CD4-positive, alpha-beta T cell treated with Interleukin-15 for 1 hour (primary cell): ENCODE measurements at regions not wholly inside any gene's neighbourhood (a gene's known extent, or its start where the extent isn't known, plus 50 kb on each side); places are given as distances from the start of the nearest gene placed in this dataset.
"Not testable (repeated sequence)": the region's sequence is repeated elsewhere in the genome, so short reads cannot be mapped to it uniquely, and the experiment has no call there.

Experiments
- DNase-seq: peaks from one replicate; pipeline ENCODE4 v3.0.0-alpha.2; 2020

DNA sequence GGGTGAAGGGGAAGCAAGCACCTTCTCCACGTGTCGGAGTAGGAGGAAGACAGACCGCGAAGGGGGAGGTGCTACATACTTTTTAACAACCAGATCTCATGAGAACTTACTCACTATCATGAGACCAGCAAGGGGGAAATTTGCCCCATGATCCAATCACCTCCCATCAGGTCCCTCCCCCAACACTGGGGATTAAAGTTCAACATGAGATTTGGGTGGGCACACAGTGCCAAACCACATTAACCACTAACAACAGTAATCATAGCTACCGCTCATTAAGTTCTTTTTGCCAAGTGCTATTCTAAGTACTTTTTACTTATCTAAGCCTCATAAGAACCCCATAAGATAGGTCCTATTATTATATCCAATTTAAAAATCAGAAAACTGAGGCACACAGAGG is 450.5 kb upstream of the DDI1 start:
- no peak for DNase-seq

DNA sequence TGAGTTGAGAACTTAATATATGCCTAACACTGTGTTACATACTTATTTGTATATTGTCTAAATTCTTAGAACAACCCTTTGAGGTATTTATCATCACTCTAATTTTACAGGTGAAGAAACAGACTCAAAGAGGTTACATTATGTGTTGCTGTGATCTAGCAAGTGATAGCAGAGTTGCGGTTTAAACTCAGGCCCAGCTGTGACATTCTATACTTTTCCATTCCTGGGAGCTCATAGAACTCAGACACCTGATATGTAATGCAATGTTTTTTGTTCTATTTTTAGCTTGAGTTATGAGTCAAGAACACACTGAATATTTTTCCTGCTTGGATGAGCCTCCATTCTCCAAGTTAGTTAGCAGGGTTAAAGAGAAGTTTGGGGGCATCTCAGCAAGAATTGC is 449.7 kb upstream of the DDI1 start:
- DNase-seq = no peak

DNA sequence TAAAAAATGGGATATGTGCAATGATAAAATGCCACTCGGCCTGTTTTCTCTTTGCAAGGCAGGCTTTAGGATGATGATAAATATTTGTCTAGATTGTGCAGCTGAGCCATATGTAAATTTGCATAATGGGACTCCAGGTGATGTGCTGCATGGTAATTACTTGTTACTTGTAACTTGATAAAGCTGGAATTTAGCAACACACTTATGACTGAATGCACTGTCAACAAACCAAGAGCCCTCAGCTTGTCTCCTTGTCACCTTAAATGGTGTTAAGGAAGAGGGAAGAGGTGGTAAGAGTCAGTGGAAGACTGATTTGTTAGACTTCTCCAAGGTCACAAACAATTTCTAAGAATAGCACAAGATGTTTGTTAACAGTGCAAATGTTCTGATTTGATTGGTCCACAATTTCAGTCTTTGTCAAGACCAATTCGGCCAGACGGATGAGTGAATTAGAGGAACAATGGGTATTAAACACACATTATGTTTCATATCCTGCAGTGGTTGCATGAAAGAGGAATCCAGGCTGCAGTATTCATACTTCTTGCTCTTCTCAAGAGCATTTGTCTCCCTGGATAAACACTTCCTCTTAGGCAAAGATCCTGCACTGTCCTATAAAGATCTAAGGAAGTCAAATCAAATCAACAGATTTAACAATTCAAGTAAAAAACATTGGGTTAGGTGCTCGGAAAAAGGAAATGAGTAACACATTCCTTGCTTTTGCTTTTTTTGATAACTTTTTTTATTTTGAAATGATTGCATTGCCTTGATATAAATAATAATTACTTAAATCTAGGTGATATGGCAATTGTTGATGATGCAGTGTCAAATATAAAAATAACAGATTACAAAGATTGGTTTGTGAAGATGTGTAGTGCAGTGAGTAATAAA is 448.3 kb upstream of the DDI1 start:
- DNase-seq = no peak

- DNase-seq = no peak
Observed at GRCh38 chr11:103591554-103591953, 444.9 kb upstream of the DDI1 start.

GRCh38 chr11:103594283-103594682 is 442.2 kb upstream of the DDI1 start:
- no peak for DNase-seq

GRCh38 chr11:103596315-103596714 is 440.1 kb upstream of the DDI1 start:
- no peak for DNase-seq

- peak; percentile 17 for DNase-seq
Observed at GRCh38 chr11:103601225-103601846, 435.1 kb upstream of the DDI1 start.

- DNase-seq = no peak
Observed at GRCh38 chr11:103602840-103603239, 433.6 kb upstream of the DDI1 start.

DNA sequence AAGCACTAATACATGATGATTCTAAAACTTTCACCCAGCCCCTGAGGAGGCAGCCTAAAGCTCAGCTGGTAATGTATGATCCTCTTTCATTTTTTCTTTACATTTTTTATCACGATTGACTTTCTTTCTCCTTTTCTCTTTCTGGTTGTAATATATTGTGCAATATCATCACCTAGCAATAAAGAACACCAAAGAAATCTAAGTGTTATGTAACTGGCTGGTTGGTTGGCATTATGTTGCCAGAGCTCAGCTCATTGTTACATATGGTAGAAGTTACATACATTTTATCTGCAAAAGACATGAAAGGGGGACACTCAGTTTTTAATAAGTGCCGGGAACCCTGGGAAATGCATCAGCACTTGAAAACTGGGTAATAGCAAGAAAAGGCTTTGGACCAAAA is 432.1 kb upstream of the DDI1 start:
- DNase-seq = no peak

DNA sequence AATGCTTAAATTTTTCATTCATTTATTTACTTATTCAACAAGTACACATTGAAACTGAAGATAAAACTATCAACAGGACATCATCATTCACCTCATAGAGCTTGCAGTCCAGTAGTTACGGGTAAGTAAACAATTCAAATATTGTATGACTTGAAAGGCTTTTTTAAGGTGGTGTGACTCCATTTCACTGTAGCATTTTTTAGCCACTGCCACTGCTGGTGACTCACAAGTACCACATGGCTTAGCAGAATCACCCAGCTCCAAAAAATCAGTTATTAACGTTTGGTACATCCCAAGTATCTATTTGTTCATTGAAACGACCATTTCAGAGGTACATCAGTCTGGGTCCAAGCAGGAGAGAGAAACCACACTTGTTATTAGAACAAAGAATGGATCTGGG is 427.9 kb upstream of the DDI1 start:
- no peak for DNase-seq

GRCh38 chr11:103609117-103610066 is 427.0 kb upstream of the DDI1 start:
- no peak for DNase-seq

DNA sequence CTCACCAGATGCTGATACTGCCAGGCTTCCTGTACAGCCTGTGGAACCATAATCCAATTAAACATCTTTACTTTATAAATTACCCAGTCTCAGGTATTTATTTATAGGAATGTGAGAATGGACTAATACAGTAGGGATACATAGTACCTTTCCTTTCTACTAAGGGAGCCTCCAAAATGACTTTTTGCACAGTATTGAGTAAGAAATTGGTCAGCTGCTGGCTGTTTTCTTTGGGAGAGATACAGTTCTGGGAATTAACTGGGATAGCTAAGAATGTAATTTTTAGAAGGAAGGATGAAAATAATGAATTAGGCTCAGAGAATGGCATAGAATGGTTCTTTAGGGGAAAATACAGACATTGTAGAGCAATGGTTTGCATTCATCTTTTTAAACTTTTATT is 426.0 kb upstream of the DDI1 start:
- no peak for DNase-seq

- not testable (repeated sequence) for DNase-seq
Observed at GRCh38 chr11:103611526-103612260, 424.7 kb upstream of the DDI1 start.

DNA sequence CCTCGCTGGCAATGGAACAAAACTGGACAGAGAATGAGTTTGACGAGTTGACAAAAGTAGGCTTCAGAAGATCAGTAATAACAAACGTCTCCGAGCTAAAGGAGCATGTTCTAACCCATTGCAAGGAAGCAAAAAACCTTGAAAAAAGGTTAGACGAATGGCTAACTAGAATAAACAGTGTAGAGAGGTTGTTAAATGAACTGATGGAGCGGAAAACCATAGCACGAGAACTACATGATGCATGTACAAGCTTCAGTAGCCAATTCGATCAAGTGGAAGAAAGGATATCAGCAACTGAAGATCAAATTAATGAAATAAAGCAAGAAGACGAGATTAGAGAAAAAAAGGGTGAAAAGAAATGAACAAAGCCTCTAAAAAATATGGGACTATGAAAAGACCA is 424.0 kb upstream of the DDI1 start:
- DNase-seq = not testable (repeated sequence)

GRCh38 chr11:103616586-103616985 is 419.9 kb upstream of the DDI1 start:
- not testable (repeated sequence) for DNase-seq

- no peak for DNase-seq
Observed at GRCh38 chr11:103618528-103618927, 417.9 kb upstream of the DDI1 start.

GRCh38 chr11:103619480-103619879 is 417.0 kb upstream of the DDI1 start:
- no peak for DNase-seq

GRCh38 chr11:103619938-103620337 is 416.5 kb upstream of the DDI1 start:
- no peak for DNase-seq

DNA sequence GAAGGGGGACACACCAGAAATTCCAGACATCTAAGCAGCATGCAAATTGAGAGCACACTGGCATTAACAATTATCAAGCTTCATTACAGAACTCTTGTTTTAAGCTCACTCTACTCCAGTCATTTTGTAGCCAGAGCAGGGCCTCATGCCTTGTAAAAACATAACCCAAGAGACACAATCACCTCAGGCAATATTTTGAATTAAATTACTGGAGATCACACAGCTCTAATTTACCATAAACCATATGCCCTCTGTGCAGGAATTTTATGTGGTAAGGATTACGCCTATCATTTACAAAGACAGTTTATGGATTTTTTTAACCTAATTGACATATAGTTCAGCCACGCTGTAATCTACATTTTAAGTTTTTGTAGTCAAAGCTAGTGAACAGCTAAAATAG is 414.1 kb upstream of the DDI1 start:
- no peak for DNase-seq

DNA sequence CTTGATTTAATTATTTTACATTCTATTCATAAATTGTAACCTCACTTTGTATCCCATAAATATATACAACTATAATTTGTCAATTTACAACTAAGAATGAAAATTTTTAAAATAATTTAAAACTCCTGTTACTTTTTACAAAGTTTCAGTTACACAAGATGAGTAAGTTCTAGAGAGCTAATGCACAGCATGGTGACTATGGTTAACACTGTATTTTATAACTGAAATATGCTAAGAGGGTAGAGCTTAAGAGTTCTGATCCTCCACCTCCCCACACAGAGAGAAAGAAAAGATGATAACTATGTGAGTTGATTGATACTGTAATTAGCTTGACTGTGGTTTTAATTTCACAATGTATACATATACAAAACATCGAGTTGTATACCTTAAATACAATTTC is 412.5 kb upstream of the DDI1 start:
- no peak for DNase-seq

- no peak for DNase-seq
Observed at GRCh38 chr11:103624708-103625623, 411.5 kb upstream of the DDI1 start.

DNA sequence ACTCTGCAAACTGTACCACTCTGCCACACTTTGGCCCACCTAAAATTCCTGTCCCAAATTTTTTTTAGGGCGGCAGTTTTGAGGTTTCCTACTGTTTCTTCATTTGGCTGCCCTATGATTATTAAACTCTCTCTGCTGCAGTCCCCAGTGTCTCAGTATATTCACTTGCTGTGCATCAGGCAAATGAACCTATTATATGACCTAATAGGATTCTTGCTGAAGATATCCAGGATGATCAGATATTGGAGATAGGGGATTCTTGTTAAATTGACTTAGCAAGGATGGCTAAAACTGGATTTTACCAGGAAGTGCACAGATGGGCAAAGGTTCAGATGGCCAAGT is 410.8 kb upstream of the DDI1 start:
- DNase-seq = no peak
